A549 (cell line): ENCODE measurements at regions not wholly inside any gene's neighbourhood (a gene's known extent, or its start where the extent isn't known, plus 50 kb on each side); places are given as distances from the start of the nearest gene placed in this dataset.

ENCODE experiments used
- ATAC-seq, 2 experiments: fragments of 200-7000 bp in 1 of 2; fragments of >200 bp in 1 of 2; cut with Nextera tagmentation in 1 of 2; cut with Tn5 transposase in 1 of 2; 3 replicates each; pipeline versions ENCODE4 v1.8.0 to v1.9.1; 2018 to 2020; ENCODE audit warnings: mild to moderate bottlenecking in 1 of 2, moderate library complexity in 1 of 2
- CTCF ChIA-PET: fragments of 300-600 bp; sonication (Branson Sonifier 250); formaldehyde crosslinking; extraction: SDS; loops from one replicate; lab custom pipeline; 2021; ENCODE audit warnings: antibody characterized with exemption, inconsistent platforms; lab: Yijun Ruan, JAX
- POLR2A ChIA-PET: fragments of 350-600 bp; formaldehyde crosslinking; extraction: SDS; loops from one replicate; lab custom pipeline; 2021; ENCODE audit warnings: antibody characterized with exemption, inconsistent platforms; lab: Yijun Ruan, JAX
- DNase-seq, 2 experiments: peaks; one replicate each; pipeline versions ENCODE4 v3.0.0 to v3.0.0-alpha.2; 2011 to 2016; ENCODE audit warnings: low read depth in 1 of 2, low spot score in 1 of 2
- FAIRE-seq: peaks from 2 replicates; lab custom pipeline; 2011; peaks lifted over from hg19 to GRCh38; lab: Jason Lieb, UNC
- H3K27ac ChIP-seq, 2 experiments: fragments of >200 bp; sonication (Bioruptor Twin); formaldehyde crosslinking; 3 replicates each; pipeline ENCODE4 v1.5.1; 2016 to 2017
- H3K4me1 ChIP-seq: fragments of >200 bp; sonication (Bioruptor Twin); formaldehyde crosslinking; 3 replicates; pipeline ENCODE4 v1.6.1; 2016
- H3K4me2 ChIP-seq: fragments of >200 bp; sonication (Bioruptor Twin); formaldehyde crosslinking; 3 replicates; pipeline ENCODE4 v1.6.1; 2016
- H3K4me3 ChIP-seq: fragments of >200 bp; sonication (Bioruptor Twin); formaldehyde crosslinking; 3 replicates; pipeline ENCODE4 v1.5.1; 2016
- H3K9me3 ChIP-seq: fragments of >200 bp; sonication (Bioruptor Twin); formaldehyde crosslinking; 3 replicates; pipeline ENCODE4 v1.6.1; 2016
- BCL3 ChIP-seq: fragments of >200 bp; sonication (Bioruptor Twin); formaldehyde crosslinking; IDR thresholded peaks from 3 replicates; pipeline ENCODE4 v1.6.1; 2016
- BHLHE40 ChIP-seq: IDR thresholded peaks from 2 replicates; pipeline ENCODE4 v1.6.1; 2012; ENCODE audit warnings: low read depth, low read length, inconsistent platforms
- CBX2 ChIP-seq: fragments of 200-600 bp; sonication (generic); IDR thresholded peaks from 2 replicates; pipeline ENCODE4 v1.6.1; 2016; ENCODE audit warnings: low read depth, mild to moderate bottlenecking, borderline replicate concordance
- CBX8 ChIP-seq: fragments of 200-600 bp; sonication (generic); IDR thresholded peaks from 2 replicates; pipeline ENCODE4 v1.6.1; 2016
- EHF ChIP-seq: fragments of 250-450 bp; sonication (Bioruptor Pico); IDR thresholded peaks from 2 replicates; pipeline ENCODE4 v1.5.0; 2020; ENCODE audit warnings: mild to moderate bottlenecking
- EHMT2 ChIP-seq: fragments of 200-600 bp; sonication (generic); IDR thresholded peaks from 2 replicates; pipeline ENCODE4 v1.6.1; 2016; ENCODE audit warnings: antibody characterized with exemption, low read depth, mild to moderate bottlenecking, moderate library complexity
- ELK1 ChIP-seq: fragments of 150-350 bp; IDR thresholded peaks from 2 replicates; pipeline ENCODE4 v1.6.1; 2014; ENCODE audit warnings: low read depth, mild to moderate bottlenecking, low read length
- EP300 ChIP-seq, 2 experiments: fragments of >200 bp; sonication (Bioruptor Twin); formaldehyde crosslinking; IDR thresholded peaks; 2 replicates in 1 of 2; 3 replicates in 1 of 2; pipeline ENCODE4 v1.6.1; 2016 to 2017
- ESRRA ChIP-seq: fragments of 150-350 bp; IDR thresholded peaks from 2 replicates; pipeline ENCODE4 v1.6.1; 2014; ENCODE audit warnings: mild to moderate bottlenecking, low read length, borderline replicate concordance
- FOSL2 ChIP-seq, 2 experiments: fragments of 450-650 bp in 1 of 2; fragments of >200 bp in 1 of 2; sonication (Bioruptor Twin) in 1 of 2; formaldehyde crosslinking; IDR thresholded peaks; 2 replicates each; pipeline versions ENCODE4 v1.5.0 to v1.6.1; 2016 to 2020; ENCODE audit warnings: mild to moderate bottlenecking in 1 of 2, moderate library complexity in 1 of 2
- GATA3 ChIP-seq: IDR thresholded peaks from 2 replicates; pipeline ENCODE4 v1.6.1; 2012; ENCODE audit warnings: borderline replicate concordance
- HEYL ChIP-seq: fragments of 250-450 bp; sonication (Bioruptor Pico); IDR thresholded peaks from 2 replicates; pipeline ENCODE4 v1.8.0; 2021; ENCODE audit warnings: mild to moderate bottlenecking, moderate library complexity
- HOXB13 ChIP-seq: fragments of 250-450 bp; sonication (Bioruptor Pico); IDR thresholded peaks from 2 replicates; pipeline ENCODE4 v1.5.0; 2020; ENCODE audit warnings: low read depth, mild to moderate bottlenecking, moderate library complexity
- KDM1A ChIP-seq: fragments of 200-600 bp; sonication (generic); IDR thresholded peaks from 2 replicates; pipeline ENCODE4 v1.6.1; 2016; ENCODE audit warnings: low read depth, mild to moderate bottlenecking
- NFE2L2 ChIP-seq: fragments of 150-350 bp; conservative IDR thresholded peaks from 2 replicates; pipeline ENCODE4 v1.6.1; 2014; ENCODE audit warnings: low read length
- NPAS2 ChIP-seq: fragments of 250-450 bp; sonication (Bioruptor Pico); IDR thresholded peaks from 2 replicates; pipeline ENCODE4 v1.8.0; 2022; ENCODE audit warnings: mild to moderate bottlenecking, moderate library complexity, borderline replicate concordance
- POLR2A ChIP-seq: IDR thresholded peaks from 2 replicates; pipeline ENCODE4 v1.6.1; 2012; ENCODE audit warnings: mild to moderate bottlenecking, low read length
- RFX5 ChIP-seq: fragments of 450-650 bp; IDR thresholded peaks from 2 replicates; pipeline ENCODE4 v1.7.1; 2014; ENCODE audit warnings: antibody characterized with exemption, mild to moderate bottlenecking, moderate library complexity
- SMC3 ChIP-seq: fragments of >200 bp; sonication (Bioruptor Twin); formaldehyde crosslinking; IDR thresholded peaks from 3 replicates; pipeline ENCODE4 v1.6.1; 2018; ENCODE audit warnings: inconsistent platforms
- TP53 ChIP-seq: fragments of 250-450 bp; sonication (Bioruptor Pico); IDR thresholded peaks from 2 replicates; pipeline ENCODE4 v1.5.0; 2021; ENCODE audit warnings: mild to moderate bottlenecking, moderate library complexity
- USF2 ChIP-seq: fragments of 450-650 bp; IDR thresholded peaks from 2 replicates; pipeline ENCODE4 v1.6.1; 2014; ENCODE audit warnings: antibody characterized with exemption
- ZC3H11A ChIP-seq: fragments of 450-650 bp; IDR thresholded peaks from 2 replicates; pipeline ENCODE4 v1.6.1; 2014; ENCODE audit warnings: antibody characterized with exemption, mild to moderate bottlenecking
- WGBS: methylation state at CpG from one replicate; pipeline ENCODE4 v1.1.6; 2017; ENCODE audit errors: missing lambda C conversion rate; 5-methylcytosine and 5-hydroxymethylcytosine counted together
- TF ChIP-seq, protein P1 (sequence below): fragments of 250-450 bp; sonication (Bioruptor Pico); IDR thresholded peaks from 2 replicates; pipeline ENCODE4 v1.5.0; 2021; ENCODE audit warnings: mild to moderate bottlenecking, moderate library complexity, borderline replicate concordance

- H3K4me2 ChIP-seq: no peak overlapping the region
- no peak for FAIRE-seq
- H3K27ac ChIP-seq: no peak overlapping the region
- H3K4me1 ChIP-seq: no peaks in the 10 kb centered on the region
- CTCF ChIA-PET: interaction anchor here (0.6 kb wide), 1 partner anchor 32 kb away, joined by 4 read pairs; no protein-coding TSS in a partner anchor
- no peak for ATAC-seq
- H3K4me3 ChIP-seq: no peak overlapping the region
- POLR2A ChIA-PET: no interaction called here
- H3K9me3 ChIP-seq: no peaks in the 10 kb centered on the region
- WGBS: 38% methylated on average over 3 of the region's 3 CpGs
- no peak for TF ChIP-seq BHLHE40
- no peak for DNase-seq
These were observed 164.7 kb upstream of the RGMA start for GRCh38 chr15:93253681-93254080.

- TF ChIP-seq ZC3H11A (no peak), NPAS2 (CRISPR knock-in tag) (no peak), BCL3 (no peak), HEYL (CRISPR knock-in tag) (no peak), ELK1 (no peak), EP300 (IDR thresholded peaks at IDR 0.05) (no peak)
- ATAC-seq: no peak
- ChIA-PET CTCF (interaction anchor here (0.5 to 1.2 kb wide), 3 partner anchors 31 to 812 kb away, joined by 3 to 4 read pairs (median 3); no protein-coding TSS in a partner anchor), POLR2A (no interaction called here)
- Histone ChIP-seq H3K4me2 (no peak overlapping the region), H3K4me3 (no peak overlapping the region), H3K4me1 (no peaks in the 10 kb centered on the region), H3K9me3 (no peaks in the 10 kb centered on the region), H3K27ac (no peak overlapping the region)
- FAIRE-seq: no peak
- no peak for DNase-seq
- 5% methylated on average over 2 of the region's 2 CpGs for WGBS
These were observed 163.8 kb upstream of the RGMA start for GRCh38 chr15:93252780-93253179.

DNA sequence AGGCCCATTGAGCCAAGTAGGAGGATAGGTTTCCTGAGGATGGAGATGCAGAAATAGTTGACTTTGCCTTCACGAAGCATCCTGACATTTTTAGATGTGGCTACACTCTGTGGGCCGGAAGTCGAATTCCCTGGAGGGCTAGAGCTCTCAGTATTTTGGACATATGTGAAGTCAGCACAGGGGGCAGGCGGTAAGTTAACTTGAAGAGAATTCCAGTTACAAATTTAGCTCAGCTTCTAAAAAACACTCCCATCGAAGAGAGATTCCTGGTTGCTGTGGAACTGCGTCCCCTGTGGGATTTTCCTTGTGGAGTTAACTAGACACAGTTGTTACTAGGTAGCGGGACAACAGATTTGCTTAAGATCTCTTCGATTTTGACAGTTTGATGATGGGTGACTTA, 161.9 kb upstream of the RGMA start:
- CTCF ChIA-PET: interaction anchor here (2.4 kb wide), 1 partner anchor 163 kb away, joined by 7 read pairs; no protein-coding TSS in a partner anchor

GRCh38 chr15:93250209-93250608, 161.2 kb upstream of the RGMA start:
- ATAC-seq (no peak), DNase-seq (no peak), FAIRE-seq (no peak)
- CTCF ChIA-PET: interaction anchor here (0.9 to 2.4 kb wide), 3 partner anchors 40 to 220 kb away, joined by 3 to 7 read pairs (median 3); no protein-coding TSS in a partner anchor
- Histone ChIP-seq H3K27ac (no peak overlapping the region), H3K4me1 (no peaks in the 10 kb centered on the region), H3K4me2 (no peak overlapping the region), H3K4me3 (no peak overlapping the region), H3K9me3 (no peaks in the 10 kb centered on the region)
- POLR2A ChIA-PET: no interaction called here
- no peak for TF ChIP-seq HOXB13 (CRISPR knock-in tag)
- TF ChIP-seq KDM1A: no peak
- no peak for TF ChIP-seq CBX2
- TF ChIP-seq EHMT2: no peak
- TF ChIP-seq SMC3: no peak
- TF ChIP-seq USF2: no peak
- no peak for TF ChIP-seq RFX5
- TF ChIP-seq BHLHE40: no peak
- no peak for TF ChIP-seq GATA3
- TF ChIP-seq FOSL2 (IDR thresholded peaks at IDR 0.05): no peak
- no peak for TF ChIP-seq FOSL2 (CRISPR knock-in tag; IDR thresholded peaks at IDR 0.05)
- TF ChIP-seq, protein P1, sequence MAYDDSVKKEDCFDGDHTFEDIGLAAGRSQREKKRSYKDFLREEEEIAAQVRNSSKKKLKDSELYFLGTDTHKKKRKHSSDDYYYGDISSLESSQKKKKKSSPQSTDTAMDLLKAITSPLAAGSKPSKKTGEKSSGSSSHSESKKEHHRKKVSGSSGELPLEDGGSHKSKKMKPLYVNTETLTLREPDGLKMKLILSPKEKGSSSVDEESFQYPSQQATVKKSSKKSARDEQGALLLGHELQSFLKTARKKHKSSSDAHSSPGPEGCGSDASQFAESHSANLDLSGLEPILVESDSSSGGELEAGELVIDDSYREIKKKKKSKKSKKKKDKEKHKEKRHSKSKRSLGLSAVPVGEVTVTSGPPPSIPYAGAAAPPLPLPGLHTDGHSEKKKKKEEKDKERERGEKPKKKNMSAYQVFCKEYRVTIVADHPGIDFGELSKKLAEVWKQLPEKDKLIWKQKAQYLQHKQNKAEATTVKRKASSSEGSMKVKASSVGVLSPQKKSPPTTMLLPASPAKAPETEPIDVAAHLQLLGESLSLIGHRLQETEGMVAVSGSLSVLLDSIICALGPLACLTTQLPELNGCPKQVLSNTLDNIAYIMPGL (CRISPR knock-in tag): no peak
- TF ChIP-seq TP53 (CRISPR knock-in tag): no peak
- WGBS: 2% methylated on average over 2 of the region's 2 CpGs

More for the DNA sequence above, 161.9 kb upstream of the RGMA start:
- no peak for FAIRE-seq
- no peak overlapping the region for H3K27ac ChIP-seq
- no peak for DNase-seq
- TF ChIP-seq BCL3 (no peak), NFE2L2 (no peak), CBX8 (no peak), POLR2A (no peak), SMC3 (no peak), EP300 (IDR thresholded peaks at IDR 0.05) (no peak), EHF (CRISPR knock-in tag) (no peak), ESRRA (no peak)
- TF ChIP-seq, all 56 proteins: peak for 0
- WGBS: 25% methylated on average over 8 of the region's 8 CpGs
- POLR2A ChIA-PET: no interaction called here
- Histone ChIP-seq H3K4me2 (no peak overlapping the region), H3K9me3 (no peaks in the 10 kb centered on the region), H3K4me1 (no peaks in the 10 kb centered on the region), H3K4me3 (no peak overlapping the region)
- no peak for ATAC-seq
